Caco-2 (cell line): ENCODE measurements at regions not wholly inside any gene's neighbourhood (a gene's known extent, or its start where the extent isn't known, plus 50 kb on each side); places are given as distances from the start of the nearest gene placed in this dataset.
"Not testable (repeated sequence)": the region's sequence is repeated elsewhere in the genome, so short reads cannot be mapped to it uniquely, and the experiment has no call there.

ENCODE experiments used
- BruUV-seq: library from RNA; stranded (reverse); fragments of 400-500 nt; replicated peaks from 2 replicates; lab custom pipeline; 2021; lab: Mats Ljungman, UMichigan
- CTCF ChIA-PET: fragments of 300-600 bp; sonication (Branson Sonifier 250); formaldehyde crosslinking; loops from one replicate; lab custom pipeline; 2022; ENCODE audit warnings: antibody characterized with exemption; lab: Charles Lee
- POLR2A ChIA-PET: fragments of 300-600 bp; sonication (Branson Sonifier 250); formaldehyde crosslinking; loops from one replicate; lab custom pipeline; 2022; ENCODE audit warnings: antibody characterized with exemption; lab: Charles Lee
- DNase-seq, 2 experiments: peaks; one replicate each; pipeline versions ENCODE4 v3.0.0 to v3.0.0-alpha.2; 2020 to 2022
- H3K27me3 ChIP-seq: replicated peaks from 2 replicates; pipeline ENCODE4 v1.6.0; 2011; ENCODE audit warnings: low read length; ENCODE audit not compliant: control insufficient read depth, insufficient read depth
- H3K36me3 ChIP-seq: 2 replicates; pipeline ENCODE4 v1.5.1; 2011; ENCODE audit warnings: low read length; ENCODE audit not compliant: control insufficient read depth, insufficient read depth
- H3K4me1 ChIP-seq: fragments of 250-450 bp; sonication (Bioruptor Pico); 2 replicates; pipeline ENCODE4 v1.5.1; 2020; ENCODE audit warnings: mild to moderate bottlenecking
- H3K4me3 ChIP-seq: 2 replicates; pipeline ENCODE4 v1.5.1; 2011; ENCODE audit warnings: low read depth, mild to moderate bottlenecking, control low read depth, low read length
- H3K9me3 ChIP-seq: fragments of 250-450 bp; sonication (Bioruptor Pico); 2 replicates; pipeline ENCODE4 v1.5.1; 2020; ENCODE audit warnings: mild to moderate bottlenecking, moderate library complexity
- H3K27ac Mint-ChIP-seq: one replicate; pipeline ENCODE4 v1.8.0; 2022; ENCODE audit warnings: mixed read lengths; ENCODE audit not compliant: unreplicated experiment
- H3K27me3 Mint-ChIP-seq: one replicate; pipeline ENCODE4 v1.8.0; 2022; ENCODE audit warnings: mixed read lengths; ENCODE audit not compliant: insufficient read depth, unreplicated experiment
- H3K36me3 Mint-ChIP-seq: one replicate; pipeline ENCODE4 v1.8.0; 2022; ENCODE audit warnings: mild to moderate bottlenecking, mixed read lengths; ENCODE audit not compliant: insufficient read depth, unreplicated experiment
- H3K4me1 Mint-ChIP-seq: one replicate; pipeline ENCODE4 v1.8.0; 2022; ENCODE audit warnings: low read depth, mixed read lengths; ENCODE audit not compliant: unreplicated experiment
- H3K4me3 Mint-ChIP-seq: one replicate; pipeline ENCODE4 v1.8.0; 2022; ENCODE audit warnings: mild to moderate bottlenecking, moderate library complexity, mixed read lengths; ENCODE audit not compliant: unreplicated experiment
- H3K9me3 Mint-ChIP-seq: one replicate; pipeline ENCODE4 v1.8.0; 2022; ENCODE audit warnings: mixed read lengths; ENCODE audit not compliant: unreplicated experiment
- intact Hi-C: fragments of 100-400 bp; cut with micrococcal nuclease; formaldehyde crosslinking; loops from one replicate; pipeline ENCODE4 v1.10.0; 2022; ENCODE audit not compliant: unreplicated experiment
- TF ChIP-seq, protein P1 (sequence below), 2 experiments: fragments of 200-600 bp in 1 of 2; IDR thresholded peaks; 1 replicate in 1 of 2; 2 replicates in 1 of 2; pipeline versions ENCODE4 v1.5.1 to v1.8.0; 2011 to 2022; ENCODE audit warnings: antibody characterized with exemption in 1 of 2, control low read depth in 1 of 2, inconsistent platforms in 1 of 2, low read depth in 1 of 2, low read length in 1 of 2, mild to moderate bottlenecking in 1 of 2, moderate library complexity in 1 of 2; ENCODE audit not compliant: insufficient read depth in 1 of 2, severe bottlenecking in 1 of 2, unreplicated experiment in 1 of 2

DNA sequence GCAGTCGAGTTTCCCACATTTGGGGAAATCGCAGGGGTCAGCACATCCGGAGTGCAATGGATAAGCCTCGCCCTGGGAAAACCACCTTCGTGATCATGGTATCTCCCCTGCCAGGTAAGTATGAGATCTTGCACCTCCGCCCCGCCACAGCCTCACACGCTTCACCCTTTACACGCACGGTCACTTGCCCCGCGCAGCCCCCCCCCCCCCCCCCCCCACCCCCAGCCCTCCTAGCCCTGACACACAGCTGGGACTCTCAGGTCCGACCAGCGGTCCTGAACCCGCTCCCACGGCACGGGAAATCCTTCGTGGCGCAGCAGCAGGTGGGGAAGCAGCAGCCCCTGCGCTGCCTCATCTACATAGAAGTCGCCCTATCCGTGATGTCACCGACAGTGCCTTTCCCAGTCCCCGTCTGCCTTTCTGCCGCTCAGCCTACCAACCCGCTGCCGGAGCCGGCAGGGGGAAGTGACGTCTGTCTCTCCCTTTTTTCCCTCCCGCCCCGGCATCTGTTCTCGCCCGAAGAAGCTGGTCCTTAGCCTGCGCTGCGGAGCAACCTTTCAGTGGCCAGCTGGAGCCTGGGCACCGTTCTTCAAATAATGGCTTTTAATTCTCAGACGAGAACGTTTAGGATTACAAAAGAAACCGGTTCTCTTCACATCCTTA is 242.2 kb downstream of the FAM72C start:
- H3K27ac Mint-ChIP-seq: peak overlapping the region; percentile 77
- H3K27me3 Mint-ChIP-seq, H3K4me1 Mint-ChIP-seq, H3K9me3 Mint-ChIP-seq, BruUV-seq, POLR2A ChIA-PET, CTCF ChIA-PET, H3K27me3 ChIP-seq, H3K4me3 ChIP-seq, H3K4me3 Mint-ChIP-seq, H3K36me3 Mint-ChIP-seq, H3K36me3 ChIP-seq, H3K9me3 ChIP-seq, intact Hi-C loops, H3K4me1 ChIP-seq: not testable (repeated sequence)
- peak; percentile 35 to 37 for DNase-seq

- peak overlapping the region; percentile 77 for H3K27ac Mint-ChIP-seq
- CTCF ChIA-PET, H3K27me3 Mint-ChIP-seq, H3K27me3 ChIP-seq, intact Hi-C loops, POLR2A ChIA-PET, H3K36me3 ChIP-seq, H3K4me3 ChIP-seq, H3K9me3 ChIP-seq, H3K4me1 ChIP-seq, H3K36me3 Mint-ChIP-seq, H3K9me3 Mint-ChIP-seq, H3K4me3 Mint-ChIP-seq, H3K4me1 Mint-ChIP-seq: not testable (repeated sequence)
- DNase-seq: peak in 1 of 2 experiments; percentile 29
- TSS peak; percentile 100 for BruUV-seq
Measured at GRCh38 chr1:143728802-143729448, 242.9 kb downstream of the FAM72C start.

- no TSS peak for BruUV-seq
- no peaks in the 10 kb centered on the region for H3K36me3 Mint-ChIP-seq
- TF ChIP-seq, protein P1, sequence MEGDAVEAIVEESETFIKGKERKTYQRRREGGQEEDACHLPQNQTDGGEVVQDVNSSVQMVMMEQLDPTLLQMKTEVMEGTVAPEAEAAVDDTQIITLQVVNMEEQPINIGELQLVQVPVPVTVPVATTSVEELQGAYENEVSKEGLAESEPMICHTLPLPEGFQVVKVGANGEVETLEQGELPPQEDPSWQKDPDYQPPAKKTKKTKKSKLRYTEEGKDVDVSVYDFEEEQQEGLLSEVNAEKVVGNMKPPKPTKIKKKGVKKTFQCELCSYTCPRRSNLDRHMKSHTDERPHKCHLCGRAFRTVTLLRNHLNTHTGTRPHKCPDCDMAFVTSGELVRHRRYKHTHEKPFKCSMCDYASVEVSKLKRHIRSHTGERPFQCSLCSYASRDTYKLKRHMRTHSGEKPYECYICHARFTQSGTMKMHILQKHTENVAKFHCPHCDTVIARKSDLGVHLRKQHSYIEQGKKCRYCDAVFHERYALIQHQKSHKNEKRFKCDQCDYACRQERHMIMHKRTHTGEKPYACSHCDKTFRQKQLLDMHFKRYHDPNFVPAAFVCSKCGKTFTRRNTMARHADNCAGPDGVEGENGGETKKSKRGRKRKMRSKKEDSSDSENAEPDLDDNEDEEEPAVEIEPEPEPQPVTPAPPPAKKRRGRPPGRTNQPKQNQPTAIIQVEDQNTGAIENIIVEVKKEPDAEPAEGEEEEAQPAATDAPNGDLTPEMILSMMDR (IDR thresholded peaks at IDR 0.05; ENCODE audit: insufficient read depth in 1 of 2, low read depth in 1 of 2, low read length in 1 of 2, severe bottlenecking in 1 of 2, unreplicated experiment in 1 of 2): no peak
Measured at GRCh38 chr1:143727263-143727662, 244.5 kb downstream of the FAM72C start.

GRCh38 chr1:143721024-143721373 is 250.8 kb downstream of the FAM72C start:
- BruUV-seq: no TSS peak
- H3K4me1 ChIP-seq: 0 out of 2 replicates have a peak, but pooled peaks cover 3% of the 10 kb centered on the region
- no peaks in the 10 kb centered on the region for H3K36me3 ChIP-seq
- intact Hi-C loops: no loop called here
- TF ChIP-seq, protein P1 (IDR thresholded peaks at IDR 0.05; ENCODE audit: insufficient read depth in 1 of 2, low read depth in 1 of 2, low read length in 1 of 2, severe bottlenecking in 1 of 2, unreplicated experiment in 1 of 2): no peak
- no peaks in the 10 kb centered on the region for H3K9me3 Mint-ChIP-seq
- H3K36me3 Mint-ChIP-seq: no peaks in the 10 kb centered on the region
- CTCF ChIA-PET: no interaction called here
- DNase-seq: no peak
- no peaks in the 10 kb centered on the region for H3K4me1 Mint-ChIP-seq
- no peak overlapping the region for H3K4me3 ChIP-seq
- peak overlapping the region; percentile 84 for H3K27ac Mint-ChIP-seq
- H3K27me3 ChIP-seq: no peaks in the 10 kb centered on the region
- no peaks in the 10 kb centered on the region for H3K27me3 Mint-ChIP-seq
- POLR2A ChIA-PET: no interaction called here
- H3K9me3 ChIP-seq: no peaks in the 10 kb centered on the region
- H3K4me3 Mint-ChIP-seq: peak overlapping the region; percentile 52

More at GRCh38 chr1:143727263-143727662, 244.5 kb downstream of the FAM72C start:
- intact Hi-C loops: no loop called here
- Mint-ChIP-seq H3K27me3 (no peaks in the 10 kb centered on the region), H3K9me3 (no peaks in the 10 kb centered on the region), H3K27ac (no peak overlapping the region), H3K4me3 (peak overlapping the region; percentile 37), H3K4me1 (peaks cover 4% of the 10 kb centered on the region)
- POLR2A ChIA-PET: no interaction called here
- no peak for DNase-seq
- Histone ChIP-seq H3K27me3 (no peaks in the 10 kb centered on the region), H3K36me3 (no peaks in the 10 kb centered on the region), H3K9me3 (no peaks in the 10 kb centered on the region), H3K4me1 (no peaks in the 10 kb centered on the region), H3K4me3 (no peak overlapping the region)
- CTCF ChIA-PET: no interaction called here
